Suprapubic skin (tissue), 4 donors: ENCODE measurements at regions not wholly inside any gene's neighbourhood (a gene's known extent, or its start where the extent isn't known, plus 50 kb on each side); places are given as distances from the start of the nearest gene placed in this dataset.

Source experiments
- CTCF ChIP-seq, 2 donors: fragments of 200-600 bp in 1 of 2; fragments of 450-650 bp in 1 of 2; sonication (generic) in 1 of 2; IDR thresholded peaks; one replicate each; pipeline ENCODE4 v1.5.1; 2016 to 2019; ENCODE audit warnings: antibody characterized with exemption in 2 of 2, mild to moderate bottlenecking in 1 of 2, moderate library complexity in 1 of 2
- EP300 ChIP-seq: sonication (generic); formaldehyde crosslinking; IDR thresholded peaks from one replicate; pipeline ENCODE4 v1.6.1; 2017; ENCODE audit warnings: antibody characterized with exemption
- POLR2A ChIP-seq, 2 donors: fragments of 450-650 bp; IDR thresholded peaks; one replicate each; pipeline ENCODE4 v1.6.1; 2017; ENCODE audit warnings: antibody characterized with exemption in 2 of 2, mild to moderate bottlenecking in 2 of 2, moderate library complexity in 2 of 2
- POLR2AphosphoS5 ChIP-seq, 3 donors: sonication (generic); formaldehyde crosslinking; IDR thresholded peaks; one replicate each; pipeline ENCODE4 v1.6.1; 2017; ENCODE audit warnings: antibody characterized with exemption in 3 of 3

GRCh38 chr20:20966171-20966570 is 140.0 kb downstream of the LINC00237 start:
- TF ChIP-seq POLR2A (IDR thresholded peaks at IDR 0.05) (no peak), CTCF (IDR thresholded peaks at IDR 0.05) (no peak), POLR2AphosphoS5 (IDR thresholded peaks at IDR 0.05) (no peak), EP300 (no peak)
